IPS-20b (cell line): ENCODE measurements at regions not wholly inside any gene's neighbourhood (a gene's known extent, or its start where the extent isn't known, plus 50 kb on each side); places are given as distances from the start of the nearest gene placed in this dataset.

Experiments used
- H3K27ac ChIP-seq: one replicate; pipeline ENCODE4 v1.5.1; 2013; ENCODE audit warnings: low read length
- H3K27me3 ChIP-seq: 2 replicates; pipeline ENCODE4 v1.6.1; 2013; ENCODE audit warnings: mild to moderate bottlenecking, low read length, inconsistent platforms; ENCODE audit not compliant: insufficient read depth
- H3K36me3 ChIP-seq: 2 replicates; pipeline ENCODE4 v1.6.1; 2013; ENCODE audit warnings: low read depth, mild to moderate bottlenecking, inconsistent platforms, low read length, moderate library complexity; ENCODE audit not compliant: insufficient read depth
- H3K4me1 ChIP-seq: 2 replicates; pipeline ENCODE4 v1.6.1; 2013; ENCODE audit warnings: mild to moderate bottlenecking, control low read depth, inconsistent platforms, low read length, moderate library complexity; ENCODE audit not compliant: insufficient read depth
- H3K4me3 ChIP-seq: 2 replicates; pipeline ENCODE4 v1.5.1; 2013; ENCODE audit warnings: mild to moderate bottlenecking, low read length, inconsistent platforms
- H3K9ac ChIP-seq: 2 replicates; pipeline ENCODE4 v1.6.1; 2013; ENCODE audit warnings: low read depth, mild to moderate bottlenecking, inconsistent platforms, low read length, moderate library complexity
- H3K9me3 ChIP-seq: 2 replicates; pipeline ENCODE4 v1.6.1; 2013; ENCODE audit warnings: mild to moderate bottlenecking, low read depth, low read length, inconsistent platforms; ENCODE audit not compliant: insufficient read depth

- H3K9me3 ChIP-seq = no peaks in the 10 kb centered on the region
- H3K4me1 ChIP-seq = peaks cover 8% of the 10 kb centered on the region; the same call in 1 of the 2 replicates
- H3K27me3 ChIP-seq = no peaks in the 10 kb centered on the region
- H3K9ac ChIP-seq = no peak overlapping the region
- H3K4me3 ChIP-seq = no peak overlapping the region
- no peak overlapping the region for H3K27ac ChIP-seq
- H3K36me3 ChIP-seq = no peaks in the 10 kb centered on the region
Observed at GRCh38 chr11:122517403-122518379, 137.8 kb upstream of the UBASH3B start.

GRCh38 chr11:122516686-122517085 lies 138.8 kb upstream of the UBASH3B start:
- no peak overlapping the region for H3K4me3 ChIP-seq
- no peaks in the 10 kb centered on the region for H3K9me3 ChIP-seq
- no peaks in the 10 kb centered on the region for H3K27me3 ChIP-seq
- no peaks in the 10 kb centered on the region for H3K36me3 ChIP-seq
- H3K9ac ChIP-seq = no peak overlapping the region
- no peak overlapping the region for H3K27ac ChIP-seq
- H3K4me1 ChIP-seq = peaks cover 6% of the 10 kb centered on the region; the same call in 1 of the 2 replicates

- no peaks in the 10 kb centered on the region for H3K27me3 ChIP-seq
Observed at GRCh38 chr11:122513997-122514396, 141.5 kb upstream of the UBASH3B start.

GRCh38 chr11:122513328-122513727 lies 142.2 kb upstream of the UBASH3B start:
- Histone ChIP-seq H3K9ac (no peak overlapping the region), H3K4me1 (no peaks in the 10 kb centered on the region), H3K36me3 (no peaks in the 10 kb centered on the region), H3K27me3 (no peaks in the 10 kb centered on the region), H3K9me3 (no peaks in the 10 kb centered on the region), H3K27ac (no peak overlapping the region), H3K4me3 (no peak overlapping the region)

More at GRCh38 chr11:122513997-122514396, 141.5 kb upstream of the UBASH3B start:
- Histone ChIP-seq H3K4me1 (no peaks in the 10 kb centered on the region), H3K9me3 (no peaks in the 10 kb centered on the region), H3K27ac (no peak overlapping the region), H3K4me3 (no peak overlapping the region), H3K9ac (no peak overlapping the region), H3K36me3 (no peaks in the 10 kb centered on the region)

- Histone ChIP-seq H3K27ac (no peak overlapping the region), H3K9ac (no peak overlapping the region), H3K36me3 (no peaks in the 10 kb centered on the region)
Observed at GRCh38 chr11:122512688-122513087, 142.8 kb upstream of the UBASH3B start.

GRCh38 chr11:122509899-122510298 lies 145.6 kb upstream of the UBASH3B start:
- Histone ChIP-seq H3K27ac (no peak overlapping the region), H3K9me3 (no peaks in the 10 kb centered on the region), H3K4me1 (no peaks in the 10 kb centered on the region), H3K4me3 (no peak overlapping the region), H3K36me3 (no peaks in the 10 kb centered on the region), H3K9ac (no peak overlapping the region), H3K27me3 (no peaks in the 10 kb centered on the region)

More at GRCh38 chr11:122512688-122513087, 142.8 kb upstream of the UBASH3B start:
- no peaks in the 10 kb centered on the region for H3K4me1 ChIP-seq
- no peak overlapping the region for H3K4me3 ChIP-seq
- no peaks in the 10 kb centered on the region for H3K9me3 ChIP-seq
- no peaks in the 10 kb centered on the region for H3K27me3 ChIP-seq

GRCh38 chr11:122509091-122509490 lies 146.4 kb upstream of the UBASH3B start:
- Histone ChIP-seq H3K36me3 (no peaks in the 10 kb centered on the region), H3K9me3 (no peaks in the 10 kb centered on the region), H3K4me1 (no peaks in the 10 kb centered on the region), H3K4me3 (no peak overlapping the region), H3K9ac (no peak overlapping the region), H3K27ac (no peak overlapping the region), H3K27me3 (no peaks in the 10 kb centered on the region)

GRCh38 chr11:122505304-122506006 lies 150.1 kb upstream of the UBASH3B start:
- Histone ChIP-seq H3K4me1 (no peaks in the 10 kb centered on the region), H3K9me3 (no peaks in the 10 kb centered on the region), H3K27ac (no peak overlapping the region), H3K9ac (no peak overlapping the region), H3K27me3 (no peaks in the 10 kb centered on the region), H3K36me3 (no peaks in the 10 kb centered on the region), H3K4me3 (no peak overlapping the region)

- no peak overlapping the region for H3K27ac ChIP-seq
- no peaks in the 10 kb centered on the region for H3K27me3 ChIP-seq
- H3K4me1 ChIP-seq = no peaks in the 10 kb centered on the region
- H3K9ac ChIP-seq = no peak overlapping the region
- H3K36me3 ChIP-seq = no peaks in the 10 kb centered on the region
- no peak overlapping the region for H3K4me3 ChIP-seq
- H3K9me3 ChIP-seq = no peaks in the 10 kb centered on the region
Observed at GRCh38 chr11:122494221-122494620, 161.3 kb upstream of the UBASH3B start.

GRCh38 chr11:122491509-122491908 lies 164.0 kb upstream of the UBASH3B start:
- Histone ChIP-seq H3K4me1 (peaks cover 4% of the 10 kb centered on the region; the same call in 1 of the 2 replicates), H3K36me3 (no peaks in the 10 kb centered on the region), H3K4me3 (no peak overlapping the region), H3K27ac (no peak overlapping the region), H3K27me3 (no peaks in the 10 kb centered on the region), H3K9me3 (no peaks in the 10 kb centered on the region), H3K9ac (no peak overlapping the region)

- Histone ChIP-seq H3K9ac (no peak overlapping the region), H3K27ac (no peak overlapping the region), H3K36me3 (no peaks in the 10 kb centered on the region), H3K27me3 (no peaks in the 10 kb centered on the region), H3K9me3 (no peaks in the 10 kb centered on the region), H3K4me3 (no peak overlapping the region), H3K4me1 (peaks cover 4% of the 10 kb centered on the region; the same call in 1 of the 2 replicates)
Observed at GRCh38 chr11:122488892-122489706, 166.4 kb upstream of the UBASH3B start.
